Tibial nerve (tissue), 4 donors: ENCODE measurements at regions not wholly inside any gene's neighbourhood (a gene's known extent, or its start where the extent isn't known, plus 50 kb on each side); places are given as distances from the start of the nearest gene placed in this dataset.

Experiments used
- CTCF ChIP-seq, 5 experiments: fragments of 200-600 bp in 3 of 5; fragments of 450-650 bp in 2 of 5; sonication (generic) in 3 of 5; IDR thresholded peaks; one replicate each; pipeline ENCODE4 v1.5.1; 2016 to 2019; ENCODE audit warnings: antibody characterized with exemption in 5 of 5, mild to moderate bottlenecking in 3 of 5, moderate library complexity in 2 of 5
- EP300 ChIP-seq, 2 donors: sonication (generic); formaldehyde crosslinking; IDR thresholded peaks; one replicate each; pipeline ENCODE4 v1.6.1; 2017; ENCODE audit warnings: antibody characterized with exemption in 2 of 2, mild to moderate bottlenecking in 1 of 2
- POLR2A ChIP-seq, 2 donors: fragments of 450-650 bp; IDR thresholded peaks; one replicate each; pipeline ENCODE4 v1.6.1; 2017; ENCODE audit warnings: antibody characterized with exemption in 2 of 2, mild to moderate bottlenecking in 2 of 2, moderate library complexity in 2 of 2

GRCh38 chr5:4720831-4721230, 419.3 kb upstream of the ADAMTS16 start:
- TF ChIP-seq CTCF (IDR thresholded peaks at IDR 0.05) (no peak), POLR2A (IDR thresholded peaks at IDR 0.05) (no peak), EP300 (IDR thresholded peaks at IDR 0.05) (no peak)
